ENCODE measurements at regions not wholly inside any gene's neighbourhood (a gene's known extent, or its start where the extent isn't known, plus 50 kb on each side); places are given as distances from the start of the nearest gene placed in this dataset.
"Not testable (repeated sequence)": the region's sequence is repeated elsewhere in the genome, so short reads cannot be mapped to it uniquely, and the experiment has no call there.

DNA sequence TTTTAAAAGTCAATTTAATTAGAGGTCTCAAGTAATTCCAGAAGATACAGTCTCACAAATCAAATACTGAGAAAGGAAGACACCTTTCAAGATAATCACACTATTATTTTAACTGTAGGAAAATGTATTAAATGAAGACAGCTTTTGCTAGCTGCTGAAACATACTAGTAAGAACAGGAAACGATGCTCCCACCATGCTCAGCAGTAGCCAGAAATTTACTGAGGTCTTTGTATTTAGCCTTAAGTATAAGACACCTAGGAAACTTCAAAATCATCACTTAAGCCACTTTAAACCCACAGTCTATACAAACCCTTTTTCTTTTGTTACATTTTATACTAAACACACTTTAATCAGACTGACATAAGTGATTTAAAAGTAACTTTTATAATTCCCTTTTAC, 72.7 kb upstream of the NPIPB12 start:
- not testable (repeated sequence) for DNase-seq (ENCODE audit: low read depth)

- not testable (repeated sequence) for DNase-seq (ENCODE audit: low read depth)
Observed at GRCh38 chr16:29581764-29582163, 75.6 kb upstream of the NPIPB12 start.

GRCh38 chr16:29591919-29592318, 71.1 kb upstream of the SPN start:
- not testable (repeated sequence) for DNase-seq (ENCODE audit: low read depth)

DNA sequence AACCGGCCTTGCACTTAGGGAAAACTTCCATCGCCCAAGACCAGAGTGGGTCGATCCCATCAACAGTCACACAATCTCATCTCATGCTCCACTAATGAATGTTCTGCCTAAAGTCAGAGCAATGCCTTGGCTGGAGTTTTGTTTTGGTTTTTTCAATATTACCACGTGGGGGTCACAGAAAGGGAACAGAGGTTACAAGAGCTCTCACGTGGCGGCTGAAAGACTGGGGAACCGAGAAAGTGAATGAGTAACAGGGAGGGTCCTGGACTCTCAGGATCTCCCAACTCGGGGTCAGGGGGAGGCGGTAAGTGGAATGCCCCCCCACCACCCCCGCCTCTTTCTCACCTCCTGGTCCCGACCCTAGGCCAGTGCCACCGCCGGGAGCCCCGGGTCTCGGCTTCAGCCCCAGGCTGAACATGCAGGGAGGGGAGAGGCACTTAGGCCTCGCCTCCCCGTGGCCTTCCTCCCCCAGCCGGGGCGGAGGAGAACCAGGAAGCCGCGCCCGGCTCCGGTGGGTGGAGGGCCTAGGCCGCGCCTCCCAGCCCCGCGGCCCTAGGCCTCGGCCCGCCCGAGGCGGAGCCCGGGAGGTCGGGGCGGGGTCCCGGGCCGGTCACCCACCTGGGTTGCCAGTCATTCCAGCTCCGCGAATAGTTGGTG, 68.7 kb upstream of the SPN start:
- peak; percentile 68 for DNase-seq (ENCODE audit: low read depth)

DNA sequence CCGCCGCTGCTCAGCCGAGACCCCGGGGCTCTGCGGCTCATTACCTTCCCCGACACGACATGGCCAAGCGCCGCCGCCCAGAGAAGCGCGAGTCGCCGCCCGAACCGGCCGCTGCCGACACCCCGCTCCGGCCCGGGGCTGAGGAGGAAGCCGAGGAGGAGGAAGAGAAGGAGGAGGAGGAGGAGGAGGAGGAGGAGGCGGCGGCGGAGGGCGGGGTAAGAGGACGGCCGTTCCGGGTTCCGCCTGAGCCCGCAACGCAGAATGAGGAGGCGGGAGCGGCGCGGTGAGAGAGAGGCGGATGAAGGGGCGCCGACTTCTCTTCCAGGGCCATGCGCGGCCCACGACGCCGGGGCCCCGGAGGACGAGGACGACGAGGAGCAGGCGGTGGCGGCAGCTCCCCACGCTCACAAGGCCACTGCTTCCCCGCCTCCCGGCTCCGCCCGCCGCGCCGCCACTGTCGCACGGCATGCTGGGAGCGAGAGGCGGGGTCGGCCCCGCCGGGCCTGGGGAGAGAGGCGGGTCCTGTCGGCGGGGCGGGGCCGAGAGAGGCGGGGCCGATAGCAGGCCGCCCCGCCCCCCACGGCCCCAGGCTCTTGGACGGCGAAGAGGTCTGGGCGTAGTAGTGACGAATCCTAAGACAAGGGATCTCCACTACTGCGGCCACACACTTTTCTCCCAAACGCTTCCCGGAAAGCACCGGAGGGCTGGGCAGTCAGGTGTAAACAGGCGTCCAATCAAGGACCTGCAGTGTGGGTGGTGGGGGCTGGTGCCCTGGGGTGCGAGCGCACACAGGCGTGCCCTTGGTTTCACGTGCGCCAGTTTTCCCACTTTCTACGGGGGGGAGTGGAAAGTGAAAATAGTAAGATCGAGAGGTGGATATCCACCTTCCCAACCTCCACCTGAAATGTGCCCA, 67.9 kb upstream of the SPN start:
- peak; percentile 95 for DNase-seq (ENCODE audit: low read depth)

DNA sequence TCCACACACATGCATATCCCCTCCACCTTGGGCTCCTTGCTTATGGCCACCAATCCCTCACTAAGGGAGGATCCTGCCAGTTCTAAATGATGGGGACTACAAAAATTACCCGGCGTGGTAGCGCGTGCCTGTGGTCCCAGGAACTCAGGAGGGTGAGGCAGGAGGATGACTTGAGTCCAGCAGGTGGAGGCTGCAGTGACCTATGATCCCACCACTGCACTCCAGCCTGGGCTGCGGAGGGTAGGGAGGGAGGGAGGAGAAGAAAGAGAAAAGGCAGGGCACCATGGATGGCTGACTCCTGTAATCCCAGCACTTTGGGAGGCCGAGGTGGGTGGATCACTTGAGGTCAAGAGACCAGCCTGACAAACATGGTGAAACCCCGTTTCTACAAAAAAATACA, 66.0 kb upstream of the SPN start:
- not testable (repeated sequence) for DNase-seq (ENCODE audit: low read depth)

GRCh38 chr16:29600111-29601000, 62.7 kb upstream of the SPN start:
- DNase-seq (ENCODE audit: low read depth), result not testable (repeated sequence)

DNA sequence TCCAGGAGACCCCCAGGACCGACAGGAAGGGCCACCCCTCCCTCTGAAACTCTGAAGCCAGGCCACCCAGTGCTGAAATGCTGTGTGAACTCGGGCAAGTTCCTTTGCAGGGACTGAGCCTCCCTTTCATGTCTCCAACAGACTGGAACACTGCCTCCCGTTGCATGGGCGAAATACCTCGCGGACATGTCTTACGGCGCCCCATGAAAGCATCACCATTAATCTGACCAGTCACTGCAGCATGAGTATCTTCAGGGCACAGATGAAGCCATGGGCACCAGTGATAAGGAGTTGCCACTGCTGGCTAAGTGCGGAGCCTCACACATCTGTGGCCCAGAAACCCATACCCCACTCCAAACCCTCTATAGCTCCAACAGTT, 60.8 kb upstream of the SPN start:
- DNase-seq (ENCODE audit: low read depth), result peak; percentile 19

DNA sequence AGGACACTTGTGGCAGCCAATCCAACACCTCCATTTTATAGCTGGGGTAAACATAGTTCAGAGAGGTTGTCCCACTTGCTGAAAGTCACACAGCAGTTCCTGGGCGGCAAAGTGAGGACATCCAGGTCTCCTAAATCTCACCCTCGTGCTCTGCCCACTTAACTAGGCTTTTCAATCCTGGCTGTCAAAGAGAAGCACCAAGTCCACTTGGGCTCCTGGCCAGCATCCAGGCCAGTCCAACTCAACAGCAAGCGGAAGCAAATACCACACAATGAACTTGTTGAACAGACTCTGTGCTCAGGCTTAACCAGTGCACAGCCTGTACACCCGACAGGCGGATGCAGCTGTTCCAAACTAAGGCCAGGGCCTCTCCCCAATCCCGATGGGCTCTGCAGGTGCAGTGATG, 60.4 kb upstream of the SPN start:
- DNase-seq (ENCODE audit: low read depth), result not testable (repeated sequence)

GRCh38 chr16:29604631-29605549, 58.2 kb upstream of the SPN start:
- DNase-seq (ENCODE audit: low read depth), result peak; percentile 82

DNA sequence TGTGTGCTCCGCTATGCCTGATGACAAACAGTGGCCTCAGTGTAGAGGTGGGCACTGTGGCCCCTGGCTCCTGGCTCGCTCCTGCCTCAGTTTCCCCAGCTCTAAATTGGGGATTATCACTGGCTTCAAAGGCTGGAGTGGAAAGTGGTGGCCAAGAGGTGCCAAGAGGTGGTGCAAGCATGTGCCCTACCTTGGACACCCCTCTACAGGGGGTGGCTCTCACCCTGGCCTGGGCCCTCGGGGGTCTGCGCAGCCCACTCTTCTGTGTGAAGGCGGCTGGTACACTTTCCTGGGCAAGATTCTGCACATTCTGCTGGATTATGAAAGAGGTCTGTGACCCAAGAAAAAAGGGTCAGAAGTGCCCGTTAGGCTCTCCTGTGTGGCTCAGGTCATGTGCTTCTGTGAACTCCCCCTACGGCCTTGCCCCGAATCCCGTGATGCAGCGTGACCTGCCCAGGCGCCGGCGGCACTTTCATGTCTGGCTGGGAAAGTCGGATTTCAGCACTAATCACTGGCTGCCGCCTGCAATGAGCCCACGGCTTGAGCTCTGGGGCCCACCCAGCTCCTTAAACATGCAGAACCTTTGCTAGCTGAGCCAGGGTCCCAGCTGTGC, 57.3 kb upstream of the SPN start:
- DNase-seq (ENCODE audit: low read depth), result not testable (repeated sequence)

GRCh38 chr16:29606669-29607427, 56.2 kb upstream of the SPN start:
- not testable (repeated sequence) for DNase-seq (ENCODE audit: low read depth)

GRCh38 chr16:29607428-29607823, 55.6 kb upstream of the SPN start:
- not testable (repeated sequence) for DNase-seq (ENCODE audit: low read depth)

DNA sequence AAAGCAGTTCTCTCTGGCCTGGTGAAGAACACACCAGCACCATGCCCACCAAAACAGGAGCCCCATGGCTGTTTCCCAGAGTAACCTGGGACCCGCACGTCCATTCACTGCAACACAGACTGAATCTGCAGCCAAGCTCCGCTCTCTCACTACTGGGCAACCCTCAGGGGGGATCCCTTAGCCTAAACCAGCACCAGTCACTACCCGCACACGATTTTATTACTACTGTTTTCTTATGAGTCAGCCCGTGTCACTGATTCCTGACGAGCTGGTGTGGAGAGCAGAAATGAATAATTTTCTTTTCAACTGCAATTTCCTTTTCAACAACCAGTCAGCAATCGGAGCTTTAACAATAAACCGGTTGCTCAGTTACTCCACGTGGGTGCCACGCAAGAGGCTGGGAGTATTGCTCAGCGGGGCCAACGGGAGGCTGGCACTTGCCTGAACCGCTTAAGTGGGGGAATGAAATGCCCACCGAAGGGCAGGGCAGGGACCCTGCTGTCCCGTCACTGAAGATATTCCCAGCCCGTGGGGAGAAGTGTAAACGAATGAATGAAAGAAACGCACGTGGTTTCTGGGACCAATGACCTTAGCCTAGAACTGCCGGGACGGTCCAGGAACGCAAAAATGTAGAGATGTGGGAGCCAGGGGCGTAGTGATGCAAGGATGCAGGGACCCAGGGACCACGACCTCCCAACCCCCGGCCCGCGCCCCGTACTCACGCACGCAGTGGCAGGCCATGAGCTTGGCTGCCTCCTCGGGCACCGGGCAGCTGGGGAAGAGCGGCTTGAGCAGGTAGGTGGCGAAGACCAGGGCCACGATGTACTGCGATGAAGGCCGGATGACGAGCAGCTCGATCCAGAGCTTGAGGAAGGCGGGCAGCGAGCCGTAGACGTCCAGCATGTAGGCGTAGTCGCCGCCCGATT, 50.4 kb upstream of the SPN start:
- DNase-seq (ENCODE audit: low read depth), result peak; percentile 27
